ENCODE measurements at regions not wholly inside any gene's neighbourhood (a gene's known extent, or its start where the extent isn't known, plus 50 kb on each side); places are given as distances from the start of the nearest gene placed in this dataset.

DNA sequence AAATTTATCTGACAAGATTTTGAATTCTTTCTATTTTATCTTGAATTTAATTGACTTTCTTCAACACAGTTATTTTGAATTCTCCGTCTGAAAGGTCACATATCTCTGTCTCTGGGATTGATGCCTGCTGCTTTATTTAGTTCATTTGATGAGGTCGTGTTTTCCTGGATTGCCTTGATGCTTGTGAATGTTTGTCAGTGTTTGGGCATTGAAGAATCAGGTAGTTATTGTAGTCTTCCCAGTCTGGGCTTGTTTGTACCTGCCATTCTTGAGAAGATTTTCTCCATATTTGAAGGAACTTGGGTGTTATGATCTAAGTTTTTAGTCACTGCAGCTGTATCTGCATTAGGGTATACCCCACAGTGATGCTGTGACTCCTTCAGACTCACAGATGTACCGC lies 315.8 kb upstream of the DDHD1 start:
- DNase-seq (ENCODE audit: low read depth in 1 of 2, low spot score in 2 of 2) (no peak), FAIRE-seq (no peak)
- Histone ChIP-seq H4K5ac (ENCODE audit: insufficient read length, low read depth, low read length) (no peak overlapping the region), H3K56ac (replicated peaks; ENCODE audit: insufficient read length, low read depth, low read length) (no peak overlapping the region), H3K79me1 (ENCODE audit: low read depth, low read length) (no peaks in the 10 kb centered on the region), H3K27me3 (replicated peaks in 1 of 4; ENCODE audit: control insufficient read depth in 3 of 4, extremely low read depth in 1 of 4, insufficient read depth in 3 of 4, low read length in 3 of 4) (no peaks in the 10 kb centered on the region), H4K20me1 (replicated peaks in 1 of 2; ENCODE audit: control insufficient read depth in 1 of 2, insufficient read depth in 2 of 2, low read length in 2 of 2) (no peaks in the 10 kb centered on the region), H4K91ac (replicated peaks; ENCODE audit: insufficient read length, low read length) (no peak overlapping the region), H3K23ac (ENCODE audit: insufficient read length) (no peak overlapping the region), H3K79me2 (ENCODE audit: control insufficient read depth in 1 of 2, insufficient read depth in 2 of 2, low read length in 2 of 2) (no peaks in the 10 kb centered on the region), H3K23me2 (ENCODE audit: low read depth, low read length) (no peaks in the 10 kb centered on the region), H3K4me2 (ENCODE audit: insufficient read depth in 1 of 2, low read depth in 2 of 2, low read length in 2 of 2) (no peak overlapping the region), H3K4me1 (replicated peaks in 1 of 4; ENCODE audit: control insufficient read depth in 3 of 4, insufficient read depth in 4 of 4, low read length in 3 of 4) (no peaks in the 10 kb centered on the region), H3K14ac (ENCODE audit: insufficient read length) (no peak overlapping the region), H2AK5ac (ENCODE audit: low read depth, low read length) (no peak overlapping the region), H3K18ac (ENCODE audit: extremely low read depth, low read length) (no peak overlapping the region), H3K36me3 (ENCODE audit: control insufficient read depth in 2 of 4, insufficient read depth in 4 of 4, low read length in 3 of 4) (no peaks in the 10 kb centered on the region), H3K27ac (ENCODE audit: low read depth, low read length) (no peak overlapping the region), H3K9ac (replicated peaks in 1 of 4; ENCODE audit: extremely low read depth in 1 of 4, low read depth in 3 of 4, low read length in 3 of 4) (no peak overlapping the region), H3K9me3 (ENCODE audit: insufficient read depth in 2 of 2, low read depth in 1 of 2, low read length in 1 of 2) (no peaks in the 10 kb centered on the region), H4K8ac (ENCODE audit: extremely low read depth, insufficient read depth, low read length) (no peak overlapping the region), H2BK120ac (replicated peaks; ENCODE audit: low read depth, low read length) (no peak overlapping the region), H2BK5ac (ENCODE audit: low read depth, low read length) (no peak overlapping the region), H2BK12ac (ENCODE audit: low read depth, low read length) (no peak overlapping the region), H3K4me3 (ENCODE audit: extremely low read depth in 1 of 4, insufficient read depth in 2 of 4, low read depth in 3 of 4, low read length in 4 of 4) (no peak overlapping the region), H2BK20ac (ENCODE audit: low read length) (no peak overlapping the region), H2AFZ (ENCODE audit: low read length) (no peak overlapping the region), H2BK15ac (ENCODE audit: low read length) (no peak overlapping the region), H3K4ac (replicated peaks; ENCODE audit: insufficient read length, low read depth, low read length) (no peak overlapping the region)
- TF ChIP-seq TAF7 (optimal IDR thresholded peaks at IDR 0.05; ENCODE audit: borderline replicate concordance, low read depth, low read length), result no peak
- TF ChIP-seq RXRA (IDR thresholded peaks at IDR 0.05; ENCODE audit: insufficient read depth, low read depth, low read length), result no peak
- TF ChIP-seq HDAC6 (IDR thresholded peaks at IDR 0.05; ENCODE audit: low read depth, low read length), result no peak
- no peak for TF ChIP-seq BCL11A (IDR thresholded peaks at IDR 0.05; ENCODE audit: low read depth in 2 of 2, low read length in 2 of 2)
- no peak for TF ChIP-seq ASH2L (IDR thresholded peaks at IDR 0.05; ENCODE audit: low read length)
- TF ChIP-seq TCF12 (IDR thresholded peaks at IDR 0.05; ENCODE audit: low read depth, low read length), result no peak
- TF ChIP-seq POU5F1 (IDR thresholded peaks at IDR 0.05; ENCODE audit: low read depth, low read length), result no peak
- TF ChIP-seq MAFK (IDR thresholded peaks at IDR 0.05; ENCODE audit: low read depth, low read length), result no peak
- no peak for TF ChIP-seq GABPA (IDR thresholded peaks at IDR 0.05; ENCODE audit: borderline replicate concordance, insufficient read depth, low read length)
- TF ChIP-seq FOSL1 (IDR thresholded peaks at IDR 0.05; ENCODE audit: insufficient read depth, low read depth, low read length), result no peak
- ChIA-PET POLR2A (ENCODE audit: partially characterized antibody) (no interaction called here), CTCF (ENCODE audit: partially characterized antibody) (no interaction called here)
- WGBS, 2 experiments (ENCODE audit: extremely low coverage in 1 of 2, insufficient coverage in 1 of 2, insufficient read length in 1 of 2, insufficient replicate concordance in 2 of 2, low coverage in 1 of 2, low lambda C conversion rate in 2 of 2, missing lambda C conversion rate in 1 of 2), result 92% methylated on average over 3 of the region's 3 CpGs; no CpG with 5 or more reads in 1 of the 2 experiments

Measured in H1 (cell line).